PFSK-1 (cell line): ENCODE measurements at regions not wholly inside any gene's neighbourhood (a gene's known extent, or its start where the extent isn't known, plus 50 kb on each side); places are given as distances from the start of the nearest gene placed in this dataset.

Source experiments
- FOXP2 ChIP-seq: optimal IDR thresholded peaks from 2 replicates; pipeline ENCODE3; 2011; ENCODE audit warnings: borderline replicate concordance, control low read depth, inconsistent platforms; ENCODE audit not compliant: insufficient read depth; ENCODE audit errors: extremely low read length, extremely low read depth
- POLR2AphosphoS5 ChIP-seq: IDR thresholded peaks from 2 replicates; pipeline ENCODE4 v1.6.1; 2012; ENCODE audit warnings: low read depth, mild to moderate bottlenecking, control low read depth, low read length, moderate library complexity
- REST ChIP-seq, 2 experiments: IDR thresholded peaks; 2 replicates each; pipeline versions ENCODE4 v1.6.1 to v1.8.0; 2011 to 2012; ENCODE audit warnings: low read depth in 2 of 2, low read length in 2 of 2, control low read depth in 1 of 2, inconsistent platforms in 1 of 2, mild to moderate bottlenecking in 1 of 2, moderate library complexity in 1 of 2; ENCODE audit not compliant: insufficient read depth in 1 of 2
- SIN3A ChIP-seq: IDR thresholded peaks from 2 replicates; pipeline ENCODE4 v1.6.1; 2012; ENCODE audit warnings: mild to moderate bottlenecking, low read length, moderate library complexity, borderline replicate concordance; ENCODE audit not compliant: insufficient read depth
- TAF1 ChIP-seq: IDR thresholded peaks from 2 replicates; pipeline ENCODE4 v1.6.1; 2012; ENCODE audit warnings: low read length, control low read depth, borderline replicate concordance; ENCODE audit not compliant: insufficient read depth

- no peak for TF ChIP-seq TAF1
- TF ChIP-seq FOXP2: no peak
- TF ChIP-seq REST (IDR thresholded peaks at IDR 0.05; ENCODE audit: insufficient read depth in 1 of 2, low read depth in 2 of 2, low read length in 2 of 2): no peak
- TF ChIP-seq POLR2AphosphoS5: no peak
- no peak for TF ChIP-seq SIN3A
Measured at GRCh38 chr2:67286981-67287759, 110.0 kb upstream of the ETAA1 start.

GRCh38 chr2:67289271-67289670 is 107.9 kb upstream of the ETAA1 start:
- TF ChIP-seq FOXP2 (no peak), SIN3A (no peak), REST (IDR thresholded peaks at IDR 0.05; ENCODE audit: insufficient read depth in 1 of 2, low read depth in 2 of 2, low read length in 2 of 2) (no peak), TAF1 (no peak), POLR2AphosphoS5 (no peak)

DNA sequence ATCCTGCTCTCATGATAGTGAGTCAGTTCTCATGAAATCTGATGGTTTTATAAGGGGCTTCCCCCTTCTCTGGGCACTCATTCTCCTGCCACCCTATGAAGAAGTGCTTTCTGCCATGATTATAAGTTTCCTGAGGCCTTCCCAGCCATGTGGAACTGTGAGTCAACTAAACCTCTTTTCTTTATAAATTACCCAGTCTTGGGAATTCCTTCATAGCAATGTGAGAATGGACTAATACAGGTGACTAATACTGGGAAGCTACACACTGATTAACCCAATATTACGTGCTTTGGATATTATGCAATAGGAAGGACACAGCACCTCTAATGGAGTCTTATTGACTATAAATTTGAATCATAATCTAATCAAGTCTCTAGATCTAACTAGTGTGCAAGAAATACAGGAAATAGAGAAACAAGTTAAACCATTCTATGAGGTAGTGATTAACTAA is 107.2 kb upstream of the ETAA1 start:
- TF ChIP-seq FOXP2 (no peak), REST (IDR thresholded peaks at IDR 0.05; ENCODE audit: insufficient read depth in 1 of 2, low read depth in 2 of 2, low read length in 2 of 2) (no peak), POLR2AphosphoS5 (no peak), SIN3A (no peak), TAF1 (no peak)

DNA sequence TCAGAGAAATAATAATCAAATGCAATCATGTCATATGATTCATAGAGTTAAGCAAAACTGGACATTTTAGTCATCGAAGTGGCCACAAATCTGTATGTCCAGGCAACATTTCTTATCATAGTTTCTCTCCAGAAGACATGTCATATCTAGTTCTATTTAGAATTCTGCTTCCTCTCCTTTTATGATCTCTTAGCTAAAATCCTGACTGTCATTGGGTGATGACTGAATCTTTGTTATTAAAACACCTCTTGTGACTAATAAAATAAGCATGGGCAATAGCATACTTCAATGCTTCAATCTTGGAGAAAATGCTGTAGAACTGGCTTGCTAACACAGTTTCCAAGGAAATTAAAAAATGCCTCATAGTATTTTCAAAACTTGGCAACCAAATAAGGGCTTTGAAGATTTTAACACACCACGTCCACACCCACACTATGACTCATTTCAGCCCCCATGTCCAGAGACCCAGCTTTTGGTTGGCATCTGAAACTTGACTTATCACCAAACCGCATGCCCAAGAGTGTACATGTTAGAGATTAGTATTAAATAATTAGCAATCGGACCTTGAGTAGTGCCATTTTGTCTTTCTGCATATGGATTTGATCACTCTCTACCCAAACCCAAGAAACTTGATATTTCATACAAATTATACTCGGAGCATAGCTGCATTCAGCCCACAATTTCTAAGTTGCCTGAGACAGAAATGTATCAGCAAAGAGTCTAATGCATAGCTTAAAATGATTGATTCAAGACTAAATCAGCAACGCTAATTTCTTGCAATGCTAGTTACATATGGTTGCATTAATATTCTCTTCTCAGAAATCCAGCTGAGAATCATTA is 106.5 kb upstream of the ETAA1 start:
- TF ChIP-seq TAF1 (no peak), SIN3A (no peak), FOXP2 (no peak), REST (IDR thresholded peaks at IDR 0.05; ENCODE audit: insufficient read depth in 1 of 2, low read depth in 2 of 2, low read length in 2 of 2) (no peak), POLR2AphosphoS5 (no peak)
